ENCODE measurements at regions not wholly inside any gene's neighbourhood (a gene's known extent, or its start where the extent isn't known, plus 50 kb on each side); places are given as distances from the start of the nearest gene placed in this dataset.

DNA sequence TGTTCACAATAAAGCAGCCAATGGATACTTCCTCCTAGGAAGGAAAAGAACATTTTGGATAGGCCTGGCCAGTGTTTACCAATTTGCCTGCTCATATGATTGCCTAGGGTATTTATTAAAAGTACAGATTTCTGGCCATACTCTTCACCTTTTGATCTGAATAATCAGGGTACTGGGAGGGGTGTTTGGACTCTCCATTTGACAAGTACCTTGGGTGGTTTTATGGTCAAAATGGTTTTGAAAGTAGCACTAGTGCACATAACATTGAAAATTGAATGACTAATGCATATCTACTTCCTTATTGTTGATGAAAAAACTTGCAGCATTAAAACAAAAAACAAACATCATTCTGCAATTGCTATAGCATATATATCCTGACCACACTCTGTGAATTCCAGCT is 333.3 kb upstream of the CDH2 start (continued):
- TF ChIP-seq, protein P1, sequence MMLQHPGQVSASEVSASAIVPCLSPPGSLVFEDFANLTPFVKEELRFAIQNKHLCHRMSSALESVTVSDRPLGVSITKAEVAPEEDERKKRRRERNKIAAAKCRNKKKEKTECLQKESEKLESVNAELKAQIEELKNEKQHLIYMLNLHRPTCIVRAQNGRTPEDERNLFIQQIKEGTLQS (IDR thresholded peaks at IDR 0.05; ENCODE audit: insufficient read depth, low read depth, low read length): no peak
- TF ChIP-seq YY1 (IDR thresholded peaks at IDR 0.05; ENCODE audit: low read depth, low read length): no peak
